Neural cell (in vitro differentiated cells): ENCODE measurements at regions not wholly inside any gene's neighbourhood (a gene's known extent, or its start where the extent isn't known, plus 50 kb on each side); places are given as distances from the start of the nearest gene placed in this dataset.

Source experiments
- H2AFZ ChIP-seq: fragments of 200-600, 300-800 bp; sonication (generic), shearing (Covaris generic); 2 replicates; pipeline ENCODE4 v1.6.0; 2014; ENCODE audit warnings: low read depth, mild to moderate bottlenecking, antibody characterized with exemption, low read length, moderate library complexity
- H3F3A ChIP-seq: fragments of 200-600 bp; shearing (Covaris generic); 2 replicates; pipeline ENCODE4 v1.6.1; 2016; ENCODE audit warnings: mild to moderate bottlenecking, moderate library complexity, mixed read lengths, antibody characterized with exemption, low read length; ENCODE audit not compliant: insufficient read depth, poor library complexity, severe bottlenecking
- H3K27ac ChIP-seq: fragments of 200-600, 300-800 bp; sonication (generic), shearing (Covaris generic); 2 replicates; pipeline ENCODE4 v1.5.1; 2014; ENCODE audit warnings: mild to moderate bottlenecking, low read length, moderate library complexity
- H3K27me3 ChIP-seq: fragments of 300-800, 200-600 bp; sonication (generic), shearing (Covaris generic); 2 replicates; pipeline ENCODE4 v1.6.0; 2014; ENCODE audit warnings: mild to moderate bottlenecking, low read depth, low read length, moderate library complexity; ENCODE audit not compliant: insufficient read depth
- H3K36me3 ChIP-seq: fragments of 300-800, 200-600 bp; sonication (generic), shearing (Covaris generic); 2 replicates; pipeline ENCODE4 v1.5.1; 2014; ENCODE audit warnings: mild to moderate bottlenecking, antibody characterized with exemption, low read length, moderate library complexity; ENCODE audit not compliant: insufficient read depth
- H3K4me2 ChIP-seq: fragments of 300-800, 200-600 bp; sonication (generic), shearing (Covaris generic); 2 replicates; pipeline ENCODE4 v1.6.0; 2014; ENCODE audit warnings: mild to moderate bottlenecking, low read length
- H3K4me3 ChIP-seq: fragments of 300-800, 200-600 bp; sonication (generic), shearing (Covaris generic); 2 replicates; pipeline ENCODE4 v1.5.1; 2014; ENCODE audit warnings: mild to moderate bottlenecking, low read length, moderate library complexity
- H3K79me2 ChIP-seq: fragments of 200-600 bp; shearing (Covaris generic); replicated peaks from 2 replicates; pipeline ENCODE4 v1.6.0; 2014; ENCODE audit warnings: mild to moderate bottlenecking, low read length, moderate library complexity; ENCODE audit not compliant: insufficient read depth
- H3K9ac ChIP-seq: fragments of 300-800, 200-600 bp; sonication (generic), shearing (Covaris generic); 2 replicates; pipeline ENCODE4 v1.6.1; 2016; ENCODE audit warnings: mild to moderate bottlenecking, low read length, mixed read lengths
- H3K9me2 ChIP-seq: fragments of 200-600 bp; shearing (Covaris generic); 2 replicates; pipeline ENCODE4 v1.6.1; 2016; ENCODE audit warnings: mild to moderate bottlenecking, low read length, mixed read lengths; ENCODE audit not compliant: insufficient read depth
- H3K9me3 ChIP-seq: fragments of 200-600, 300-800 bp; sonication (generic), shearing (Covaris generic); 2 replicates; pipeline ENCODE4 v1.6.1; 2016; ENCODE audit warnings: mild to moderate bottlenecking, mixed run types, low read length, moderate library complexity, mixed read lengths
- H4K20me1 ChIP-seq: fragments of 200-600 bp; shearing (Covaris generic); 2 replicates; pipeline ENCODE4 v1.6.1; 2016; ENCODE audit warnings: mild to moderate bottlenecking, mixed run types; ENCODE audit not compliant: insufficient read depth
- CTCF ChIP-seq: fragments of 450-650 bp; IDR thresholded peaks from 2 replicates; pipeline ENCODE4 v1.5.1; 2014; ENCODE audit warnings: antibody characterized with exemption, mild to moderate bottlenecking, moderate library complexity; ENCODE audit not compliant: poor library complexity, severe bottlenecking
- EP300 ChIP-seq: fragments of 450-650 bp; conservative IDR thresholded peaks from 2 replicates; pipeline ENCODE4 v1.6.1; 2014; ENCODE audit warnings: antibody characterized with exemption, mild to moderate bottlenecking, moderate library complexity; ENCODE audit not compliant: poor library complexity, severe bottlenecking
- EZH2 ChIP-seq: fragments of 200-600, 300-800 bp; shearing (Covaris generic), sonication (generic); IDR thresholded peaks from 2 replicates; pipeline ENCODE4 v1.6.1; 2014; ENCODE audit warnings: antibody characterized with exemption, low read length, borderline replicate concordance, mild to moderate bottlenecking; ENCODE audit not compliant: insufficient read depth, poor library complexity, severe bottlenecking
- MXI1 ChIP-seq: fragments of 450-650 bp; conservative IDR thresholded peaks from 2 replicates; pipeline ENCODE4 v1.6.1; 2014; ENCODE audit warnings: antibody characterized with exemption, mild to moderate bottlenecking; ENCODE audit not compliant: poor library complexity, severe bottlenecking
- POLR2AphosphoS5 ChIP-seq: IDR thresholded peaks from 2 replicates; pipeline ENCODE4 v1.6.1; 2012
- RAD21 ChIP-seq: fragments of 450-650 bp; conservative IDR thresholded peaks from 2 replicates; pipeline ENCODE4 v1.6.1; 2014; ENCODE audit warnings: antibody characterized with exemption, mild to moderate bottlenecking, moderate library complexity
- SMC3 ChIP-seq: fragments of 450-650 bp; conservative IDR thresholded peaks from 2 replicates; pipeline ENCODE4 v1.6.1; 2014; ENCODE audit warnings: antibody characterized with exemption, mild to moderate bottlenecking, moderate library complexity; ENCODE audit not compliant: poor library complexity
- TAF1 ChIP-seq: IDR thresholded peaks from 2 replicates; pipeline ENCODE4 v1.6.1; 2012; ENCODE audit warnings: low read depth
- TF ChIP-seq, protein P1 (sequence below): IDR thresholded peaks from 2 replicates; pipeline ENCODE4 v1.6.1; 2012; ENCODE audit warnings: borderline replicate concordance

DNA sequence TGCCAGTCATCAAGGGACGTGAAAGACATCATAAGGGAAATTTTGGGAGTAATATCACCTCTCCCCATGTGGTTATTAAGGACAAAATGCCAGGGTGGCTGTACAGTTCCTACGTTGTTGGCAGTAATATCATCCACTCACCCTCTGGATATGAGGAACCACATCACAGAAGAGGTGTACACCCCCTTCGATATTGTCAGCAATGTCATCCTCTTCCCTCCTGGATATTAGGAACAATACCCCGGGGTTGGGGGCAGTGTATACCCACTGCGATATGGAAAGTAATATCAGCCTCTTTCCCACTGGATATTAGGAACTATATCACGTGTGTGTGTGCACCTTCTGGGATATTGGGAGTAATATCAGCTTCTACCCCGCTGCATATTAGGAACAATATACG, 1933.3 kb downstream of the SUCLG1 start:
- H4K20me1 ChIP-seq: no peaks in the 10 kb centered on the region
- no peaks in the 10 kb centered on the region for H3K27me3 ChIP-seq
- H2AFZ ChIP-seq: no peak overlapping the region
- H3K27ac ChIP-seq: no peak overlapping the region
- no peak overlapping the region for H3K4me2 ChIP-seq
- no peak for TF ChIP-seq TAF1
- TF ChIP-seq EP300: no peak
- no peak for TF ChIP-seq EZH2
- TF ChIP-seq SMC3: no peak
- no peak for TF ChIP-seq POLR2AphosphoS5
- TF ChIP-seq MXI1: no peak
- TF ChIP-seq, protein P1, sequence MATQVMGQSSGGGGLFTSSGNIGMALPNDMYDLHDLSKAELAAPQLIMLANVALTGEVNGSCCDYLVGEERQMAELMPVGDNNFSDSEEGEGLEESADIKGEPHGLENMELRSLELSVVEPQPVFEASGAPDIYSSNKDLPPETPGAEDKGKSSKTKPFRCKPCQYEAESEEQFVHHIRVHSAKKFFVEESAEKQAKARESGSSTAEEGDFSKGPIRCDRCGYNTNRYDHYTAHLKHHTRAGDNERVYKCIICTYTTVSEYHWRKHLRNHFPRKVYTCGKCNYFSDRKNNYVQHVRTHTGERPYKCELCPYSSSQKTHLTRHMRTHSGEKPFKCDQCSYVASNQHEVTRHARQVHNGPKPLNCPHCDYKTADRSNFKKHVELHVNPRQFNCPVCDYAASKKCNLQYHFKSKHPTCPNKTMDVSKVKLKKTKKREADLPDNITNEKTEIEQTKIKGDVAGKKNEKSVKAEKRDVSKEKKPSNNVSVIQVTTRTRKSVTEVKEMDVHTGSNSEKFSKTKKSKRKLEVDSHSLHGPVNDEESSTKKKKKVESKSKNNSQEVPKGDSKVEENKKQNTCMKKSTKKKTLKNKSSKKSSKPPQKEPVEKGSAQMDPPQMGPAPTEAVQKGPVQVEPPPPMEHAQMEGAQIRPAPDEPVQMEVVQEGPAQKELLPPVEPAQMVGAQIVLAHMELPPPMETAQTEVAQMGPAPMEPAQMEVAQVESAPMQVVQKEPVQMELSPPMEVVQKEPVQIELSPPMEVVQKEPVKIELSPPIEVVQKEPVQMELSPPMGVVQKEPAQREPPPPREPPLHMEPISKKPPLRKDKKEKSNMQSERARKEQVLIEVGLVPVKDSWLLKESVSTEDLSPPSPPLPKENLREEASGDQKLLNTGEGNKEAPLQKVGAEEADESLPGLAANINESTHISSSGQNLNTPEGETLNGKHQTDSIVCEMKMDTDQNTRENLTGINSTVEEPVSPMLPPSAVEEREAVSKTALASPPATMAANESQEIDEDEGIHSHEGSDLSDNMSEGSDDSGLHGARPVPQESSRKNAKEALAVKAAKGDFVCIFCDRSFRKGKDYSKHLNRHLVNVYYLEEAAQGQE: no peak
- no peak for TF ChIP-seq RAD21
- no peak for TF ChIP-seq CTCF
- H3K9ac ChIP-seq: no peak overlapping the region
- H3K9me2 ChIP-seq: no peaks in the 10 kb centered on the region
- no peaks in the 10 kb centered on the region for H3F3A ChIP-seq
- H3K79me2 ChIP-seq: no peaks in the 10 kb centered on the region
- H3K36me3 ChIP-seq: no peaks in the 10 kb centered on the region
- H3K4me3 ChIP-seq: no peak overlapping the region
- no peaks in the 10 kb centered on the region for H3K9me3 ChIP-seq

GRCh38 chr2:82524826-82525225, 1934.3 kb downstream of the SUCLG1 start:
- no peak overlapping the region for H2AFZ ChIP-seq
- H3K36me3 ChIP-seq: no peaks in the 10 kb centered on the region
- H3K4me3 ChIP-seq: no peak overlapping the region
- H3F3A ChIP-seq: no peaks in the 10 kb centered on the region
- no peak overlapping the region for H3K4me2 ChIP-seq
- H4K20me1 ChIP-seq: no peaks in the 10 kb centered on the region
- H3K27me3 ChIP-seq: no peaks in the 10 kb centered on the region
- no peak overlapping the region for H3K9ac ChIP-seq
- H3K79me2 ChIP-seq: no peaks in the 10 kb centered on the region
- H3K9me2 ChIP-seq: no peaks in the 10 kb centered on the region
- no peak for TF ChIP-seq CTCF
- TF ChIP-seq RAD21: no peak
- TF ChIP-seq, protein P1: no peak
- no peak for TF ChIP-seq TAF1
- TF ChIP-seq EP300: no peak
- no peak for TF ChIP-seq SMC3
- TF ChIP-seq EZH2: no peak
- TF ChIP-seq MXI1: no peak
- TF ChIP-seq POLR2AphosphoS5: no peak
- H3K27ac ChIP-seq: no peak overlapping the region
- no peaks in the 10 kb centered on the region for H3K9me3 ChIP-seq
